ENCODE measurements at regions not wholly inside any gene's neighbourhood (a gene's known extent, or its start where the extent isn't known, plus 50 kb on each side); places are given as distances from the start of the nearest gene placed in this dataset.

GRCh38 chr10:129333706-129334105 lies 133.3 kb upstream of the MGMT start:
- TF ChIP-seq POLR2AphosphoS5 (IDR thresholded peaks at IDR 0.05; ENCODE audit: low read depth, low read length) (no peak), REST (IDR thresholded peaks at IDR 0.05; ENCODE audit: insufficient read depth in 1 of 2, low read depth in 2 of 2, low read length in 2 of 2) (no peak)

All from PFSK-1 (cell line).